Endothelial cell of hepatic sinusoid (primary cell): ENCODE measurements at regions not wholly inside any gene's neighbourhood (a gene's known extent, or its start where the extent isn't known, plus 50 kb on each side); places are given as distances from the start of the nearest gene placed in this dataset.

ENCODE experiments used
- in situ Hi-C: cut with HindIII; loops from 2 replicates; pipeline ENCODE4 v1.10.0; 2017; ENCODE audit warnings: low sequenced_read_pairs

DNA sequence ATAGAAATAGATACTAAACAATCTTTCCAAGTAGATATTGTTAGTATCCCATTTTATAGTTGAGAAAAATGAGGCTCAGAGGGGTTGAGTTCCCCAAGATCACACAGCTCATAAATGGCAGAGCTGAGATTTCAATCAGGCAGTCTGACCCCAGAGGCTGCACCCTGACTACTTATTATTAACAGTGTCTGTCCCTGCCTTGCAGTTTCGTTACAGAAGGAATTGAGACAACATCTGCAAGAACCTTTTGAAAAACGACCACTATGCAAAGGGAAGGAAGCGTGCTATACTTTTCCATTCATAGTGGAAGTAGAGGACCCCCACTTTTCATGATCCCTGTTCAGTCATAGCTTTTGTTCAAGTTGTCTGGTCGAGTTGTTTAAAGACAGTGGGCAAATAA is 53.2 kb upstream of the SEC11C start:
- in situ Hi-C loops = no loop called here

- in situ Hi-C loops = no loop called here
These were observed 52.3 kb upstream of the SEC11C start for GRCh38 chr18:59087391-59087790.
